Left ventricle myocardium inferior (tissue), 1 donor: ENCODE measurements at regions not wholly inside any gene's neighbourhood (a gene's known extent, or its start where the extent isn't known, plus 50 kb on each side); places are given as distances from the start of the nearest gene placed in this dataset.

Experiments
- DNase-seq: peaks from one replicate; pipeline ENCODE4 v3.0.0-alpha.2; 2020
- H3K27ac ChIP-seq: fragments of 200-600 bp; replicated peaks from 2 replicates; pipeline ENCODE4 v1.8.0; 2021
- H3K27me3 ChIP-seq: fragments of 200-600 bp; 2 replicates; pipeline ENCODE4 v1.8.0; 2021; ENCODE audit warnings: low read depth
- H3K36me3 ChIP-seq: fragments of 200-600 bp; 2 replicates; pipeline ENCODE4 v1.8.0; 2021
- H3K4me1 ChIP-seq: fragments of 200-600 bp; 2 replicates; pipeline ENCODE4 v1.8.0; 2021
- H3K4me3 ChIP-seq: fragments of 200-600 bp; 2 replicates; pipeline ENCODE4 v1.8.0; 2021; ENCODE audit warnings: mild to moderate bottlenecking, moderate library complexity
- H3K9me3 ChIP-seq: fragments of 200-600 bp; replicated peaks from 2 replicates; pipeline ENCODE4 v1.8.0; 2021
- CTCF ChIP-seq: fragments of 200-600 bp; IDR thresholded peaks from 2 replicates; pipeline ENCODE4 v1.8.0; 2021; ENCODE audit warnings: antibody characterized with exemption, mild to moderate bottlenecking, borderline replicate concordance
- intact Hi-C: fragments of 100-400 bp; cut with micrococcal nuclease; formaldehyde crosslinking; loops from one replicate; pipeline ENCODE4 v1.11.0; 2022
- donor health status: DM: no; HTN: yes; CAD: no; lungs with severe emphysema.

- TF ChIP-seq CTCF = no peak
- intact Hi-C loops = no loop called here
- Histone ChIP-seq H3K4me1 (peaks cover 25% of the 10 kb centered on the region), H3K36me3 (no peaks in the 10 kb centered on the region), H3K9me3 (no peaks in the 10 kb centered on the region), H3K4me3 (no peak overlapping the region), H3K27ac (no peak overlapping the region), H3K27me3 (peaks cover 5% of the 10 kb centered on the region)
- DNase-seq = no peak
Observed at GRCh38 chr3:57004229-57004628, 56.2 kb upstream of the SPATA12 start.

- DNase-seq = no peak
- no peaks in the 10 kb centered on the region for H3K36me3 ChIP-seq
- H3K4me1 ChIP-seq = peaks cover 20% of the 10 kb centered on the region
- H3K9me3 ChIP-seq = no peaks in the 10 kb centered on the region
- no peak overlapping the region for H3K4me3 ChIP-seq
- no peak for TF ChIP-seq CTCF
- peaks cover 5% of the 10 kb centered on the region for H3K27me3 ChIP-seq
- H3K27ac ChIP-seq = no peak overlapping the region
- intact Hi-C loops = no loop called here
Observed at GRCh38 chr3:57003676-57004075, 56.8 kb upstream of the SPATA12 start.

GRCh38 chr3:57001356-57001755, 59.1 kb upstream of the SPATA12 start:
- TF ChIP-seq CTCF = no peak
- peaks cover 5% of the 10 kb centered on the region for H3K27me3 ChIP-seq
- no peaks in the 10 kb centered on the region for H3K36me3 ChIP-seq
- no peaks in the 10 kb centered on the region for H3K9me3 ChIP-seq
- peaks cover 13% of the 10 kb centered on the region for H3K4me1 ChIP-seq
- DNase-seq = no peak
- intact Hi-C loops = no loop called here
- H3K4me3 ChIP-seq = no peak overlapping the region
- H3K27ac ChIP-seq = no peak overlapping the region

- Histone ChIP-seq H3K9me3 (no peaks in the 10 kb centered on the region), H3K4me1 (peaks cover 13% of the 10 kb centered on the region), H3K27ac (no peak overlapping the region), H3K27me3 (peaks cover 4% of the 10 kb centered on the region), H3K4me3 (no peak overlapping the region), H3K36me3 (no peaks in the 10 kb centered on the region)
- no peak for TF ChIP-seq CTCF
- no peak for DNase-seq
- intact Hi-C loops = no loop called here
Observed at GRCh38 chr3:57000012-57000411, 60.5 kb upstream of the SPATA12 start.

- Histone ChIP-seq H3K27me3 (no peaks in the 10 kb centered on the region), H3K4me3 (no peak overlapping the region), H3K9me3 (no peaks in the 10 kb centered on the region), H3K27ac (no peak overlapping the region), H3K4me1 (peaks cover 13% of the 10 kb centered on the region), H3K36me3 (no peaks in the 10 kb centered on the region)
- TF ChIP-seq CTCF = no peak
- intact Hi-C loops = loop anchor here (10.0 kb wide), 1 partner anchor 95 kb away; no protein-coding TSS in a partner anchor
- DNase-seq = no peak
Observed at GRCh38 chr3:56999547-56999946, 60.9 kb upstream of the SPATA12 start.
